Activated naive CD8-positive, alpha-beta T cell treated with anti-CD3 and anti-CD28 coated beads, Interleukin-2, amount 10 ng/mL, durations not matched to agents 7 days and 5 days (primary cell): ENCODE measurements at regions not wholly inside any gene's neighbourhood (a gene's known extent, or its start where the extent isn't known, plus 50 kb on each side); places are given as distances from the start of the nearest gene placed in this dataset.

Source experiments
- ATAC-seq: fragments of 150-1000 bp; cut with Tn5 transposase; one replicate; pipeline ENCODE4 v1.10.0; 2021; ENCODE audit warnings: low read depth, moderate library complexity
- POLR2A ChIA-PET: fragments of 350-600 bp; sonication (Branson Sonifier 250); formaldehyde crosslinking; loops from one replicate; lab custom pipeline; 2021; ENCODE audit warnings: antibody characterized with exemption; lab: Charles Lee
- DNase-seq: peaks from one replicate; pipeline ENCODE4 v3.0.0; 2021
- H3K27ac Mint-ChIP-seq: one replicate; pipeline ENCODE4 v1.8.0; 2022; ENCODE audit warnings: mild to moderate bottlenecking, mixed read lengths
- H3K27me3 Mint-ChIP-seq: one replicate; pipeline ENCODE4 v1.8.0; 2022; ENCODE audit warnings: mild to moderate bottlenecking, moderate library complexity, mixed read lengths
- H3K36me3 Mint-ChIP-seq: one replicate; pipeline ENCODE4 v1.8.0; 2021; ENCODE audit warnings: mild to moderate bottlenecking, mixed read lengths
- H3K4me1 Mint-ChIP-seq: one replicate; pipeline ENCODE4 v1.8.0; 2021; ENCODE audit warnings: mixed read lengths
- H3K4me3 Mint-ChIP-seq: one replicate; pipeline ENCODE4 v1.8.0; 2022; ENCODE audit warnings: mild to moderate bottlenecking, moderate library complexity, mixed read lengths
- H3K9me3 Mint-ChIP-seq: one replicate; pipeline ENCODE4 v1.8.0; 2021; ENCODE audit warnings: mixed read lengths

GRCh38 chr6:120622127-120622631 lies 712.1 kb downstream of the TBC1D32 start:
- POLR2A ChIA-PET = no interaction called here
- H3K4me1 Mint-ChIP-seq = no peaks in the 10 kb centered on the region
- ATAC-seq (no peak), DNase-seq (no peak)
- no peak overlapping the region for H3K27ac Mint-ChIP-seq
- H3K36me3 Mint-ChIP-seq = no peaks in the 10 kb centered on the region
- H3K9me3 Mint-ChIP-seq = peaks cover 2% of the 10 kb centered on the region
- H3K4me3 Mint-ChIP-seq = no peak overlapping the region
- H3K27me3 Mint-ChIP-seq = no peaks in the 10 kb centered on the region

GRCh38 chr6:120620900-120621299 lies 713.4 kb downstream of the TBC1D32 start:
- no peaks in the 10 kb centered on the region for H3K4me1 Mint-ChIP-seq
- peaks cover 2% of the 10 kb centered on the region for H3K9me3 Mint-ChIP-seq
- no peak for DNase-seq
- H3K27ac Mint-ChIP-seq = no peak overlapping the region
- H3K27me3 Mint-ChIP-seq = no peaks in the 10 kb centered on the region
- no peak overlapping the region for H3K4me3 Mint-ChIP-seq
- no peak for ATAC-seq
- POLR2A ChIA-PET = no interaction called here
- no peaks in the 10 kb centered on the region for H3K36me3 Mint-ChIP-seq

GRCh38 chr6:120615238-120615637 lies 719.0 kb downstream of the TBC1D32 start:
- POLR2A ChIA-PET = no interaction called here
- Mint-ChIP-seq H3K4me3 (no peak overlapping the region), H3K36me3 (no peaks in the 10 kb centered on the region), H3K27ac (no peak overlapping the region), H3K9me3 (no peaks in the 10 kb centered on the region), H3K27me3 (no peaks in the 10 kb centered on the region), H3K4me1 (no peaks in the 10 kb centered on the region)
- ATAC-seq (no peak), DNase-seq (no peak)

GRCh38 chr6:120614723-120615122 lies 719.6 kb downstream of the TBC1D32 start:
- DNase-seq (no peak), ATAC-seq (no peak)
- H3K9me3 Mint-ChIP-seq = no peaks in the 10 kb centered on the region
- H3K36me3 Mint-ChIP-seq = no peaks in the 10 kb centered on the region
- no peak overlapping the region for H3K4me3 Mint-ChIP-seq
- no peaks in the 10 kb centered on the region for H3K4me1 Mint-ChIP-seq
- H3K27ac Mint-ChIP-seq = no peak overlapping the region
- POLR2A ChIA-PET = no interaction called here
- no peaks in the 10 kb centered on the region for H3K27me3 Mint-ChIP-seq

GRCh38 chr6:120608826-120609225 lies 725.5 kb downstream of the TBC1D32 start:
- POLR2A ChIA-PET = no interaction called here
- no peaks in the 10 kb centered on the region for H3K4me1 Mint-ChIP-seq
- H3K27me3 Mint-ChIP-seq = no peaks in the 10 kb centered on the region
- ATAC-seq = no peak
- no peak overlapping the region for H3K27ac Mint-ChIP-seq
- DNase-seq = no peak
- H3K36me3 Mint-ChIP-seq = no peaks in the 10 kb centered on the region
- no peaks in the 10 kb centered on the region for H3K9me3 Mint-ChIP-seq
- no peak overlapping the region for H3K4me3 Mint-ChIP-seq

- H3K27me3 Mint-ChIP-seq = no peaks in the 10 kb centered on the region
- no peak for DNase-seq
- H3K9me3 Mint-ChIP-seq = no peaks in the 10 kb centered on the region
- no peak for ATAC-seq
- H3K27ac Mint-ChIP-seq = no peak overlapping the region
- H3K4me1 Mint-ChIP-seq = no peaks in the 10 kb centered on the region
- H3K36me3 Mint-ChIP-seq = no peaks in the 10 kb centered on the region
- no peak overlapping the region for H3K4me3 Mint-ChIP-seq
- POLR2A ChIA-PET = no interaction called here
Measured at GRCh38 chr6:120606743-120607142, 727.5 kb downstream of the TBC1D32 start.

GRCh38 chr6:120604510-120604909 lies 729.8 kb downstream of the TBC1D32 start:
- no peak for DNase-seq
- Mint-ChIP-seq H3K4me3 (no peak overlapping the region), H3K27ac (no peak overlapping the region), H3K27me3 (no peaks in the 10 kb centered on the region), H3K36me3 (no peaks in the 10 kb centered on the region), H3K4me1 (no peaks in the 10 kb centered on the region), H3K9me3 (no peaks in the 10 kb centered on the region)
- ATAC-seq = no peak
- POLR2A ChIA-PET = no interaction called here

- Mint-ChIP-seq H3K4me3 (no peak overlapping the region), H3K4me1 (no peaks in the 10 kb centered on the region), H3K27me3 (no peaks in the 10 kb centered on the region), H3K36me3 (no peaks in the 10 kb centered on the region), H3K27ac (no peak overlapping the region), H3K9me3 (no peaks in the 10 kb centered on the region)
- DNase-seq = no peak
- POLR2A ChIA-PET = no interaction called here
- ATAC-seq = no peak
Measured at GRCh38 chr6:120590611-120591010, 743.7 kb downstream of the TBC1D32 start.

- POLR2A ChIA-PET = no interaction called here
- no peaks in the 10 kb centered on the region for H3K9me3 Mint-ChIP-seq
- H3K4me1 Mint-ChIP-seq = no peaks in the 10 kb centered on the region
- DNase-seq (no peak), ATAC-seq (no peak)
- no peak overlapping the region for H3K4me3 Mint-ChIP-seq
- no peak overlapping the region for H3K27ac Mint-ChIP-seq
- no peaks in the 10 kb centered on the region for H3K27me3 Mint-ChIP-seq
- H3K36me3 Mint-ChIP-seq = no peaks in the 10 kb centered on the region
Measured at GRCh38 chr6:120588424-120588823, 745.9 kb downstream of the TBC1D32 start.

- ATAC-seq (no peak), DNase-seq (no peak)
- Mint-ChIP-seq H3K4me1 (no peaks in the 10 kb centered on the region), H3K27ac (no peak overlapping the region), H3K4me3 (no peak overlapping the region), H3K36me3 (no peaks in the 10 kb centered on the region), H3K9me3 (peaks cover 4% of the 10 kb centered on the region), H3K27me3 (no peaks in the 10 kb centered on the region)
- POLR2A ChIA-PET = no interaction called here
Measured at GRCh38 chr6:120587381-120587780, 746.9 kb downstream of the TBC1D32 start.

GRCh38 chr6:120584111-120584760 lies 750.0 kb downstream of the TBC1D32 start:
- Mint-ChIP-seq H3K36me3 (no peaks in the 10 kb centered on the region), H3K4me1 (no peaks in the 10 kb centered on the region), H3K9me3 (peaks cover 4% of the 10 kb centered on the region), H3K4me3 (no peak overlapping the region), H3K27ac (no peak overlapping the region), H3K27me3 (no peaks in the 10 kb centered on the region)
- DNase-seq (no peak), ATAC-seq (no peak)
- POLR2A ChIA-PET = no interaction called here

- no peak overlapping the region for H3K4me3 Mint-ChIP-seq
- H3K27me3 Mint-ChIP-seq = no peaks in the 10 kb centered on the region
- ATAC-seq (no peak), DNase-seq (no peak)
- H3K4me1 Mint-ChIP-seq = no peaks in the 10 kb centered on the region
- no peak overlapping the region for H3K27ac Mint-ChIP-seq
- POLR2A ChIA-PET = no interaction called here
- no peaks in the 10 kb centered on the region for H3K36me3 Mint-ChIP-seq
- no peaks in the 10 kb centered on the region for H3K9me3 Mint-ChIP-seq
Measured at GRCh38 chr6:120576061-120576460, 758.2 kb downstream of the TBC1D32 start.

- no peak overlapping the region for H3K4me3 Mint-ChIP-seq
- no peaks in the 10 kb centered on the region for H3K9me3 Mint-ChIP-seq
- no peaks in the 10 kb centered on the region for H3K27me3 Mint-ChIP-seq
- H3K36me3 Mint-ChIP-seq = no peaks in the 10 kb centered on the region
- no peak overlapping the region for H3K27ac Mint-ChIP-seq
- POLR2A ChIA-PET = no interaction called here
- H3K4me1 Mint-ChIP-seq = no peaks in the 10 kb centered on the region
- ATAC-seq = no peak
- DNase-seq = no peak
Measured at GRCh38 chr6:120569714-120570113, 764.6 kb downstream of the TBC1D32 start.

- Mint-ChIP-seq H3K36me3 (no peaks in the 10 kb centered on the region), H3K27me3 (no peaks in the 10 kb centered on the region), H3K9me3 (no peaks in the 10 kb centered on the region), H3K27ac (no peak overlapping the region), H3K4me1 (no peaks in the 10 kb centered on the region), H3K4me3 (no peak overlapping the region)
- POLR2A ChIA-PET = no interaction called here
- no peak for ATAC-seq
- DNase-seq = no peak
Measured at GRCh38 chr6:120564779-120565178, 769.5 kb downstream of the TBC1D32 start.
